SK-N-SH treated with all-trans-retinoic acid at 6 μM for 48 hours (cell line): ENCODE measurements at regions not wholly inside any gene's neighbourhood (a gene's known extent, or its start where the extent isn't known, plus 50 kb on each side); places are given as distances from the start of the nearest gene placed in this dataset.
"Not testable (repeated sequence)": the region's sequence is repeated elsewhere in the genome, so short reads cannot be mapped to it uniquely, and the experiment has no call there.

Source experiments
- ATAC-seq: fragments of 200-7000 bp; cut with Tn5 transposase; 3 replicates; pipeline ENCODE4 v1.9.1; 2020; ENCODE audit warnings: mild to moderate bottlenecking, moderate library complexity
- ARNTL ChIP-seq: fragments of 450-650 bp; formaldehyde crosslinking; IDR thresholded peaks from 2 replicates; pipeline ENCODE4 v1.5.0; 2020; ENCODE audit warnings: low read depth, mild to moderate bottlenecking, moderate library complexity, borderline replicate concordance
- BACH2 ChIP-seq: fragments of 250-450 bp; sonication (Bioruptor Pico); IDR thresholded peaks from 2 replicates; pipeline ENCODE4 v1.9.0; 2021; ENCODE audit warnings: mild to moderate bottlenecking, borderline replicate concordance
- CREB5 ChIP-seq: fragments of 250-450 bp; sonication (Bioruptor Pico); IDR thresholded peaks from 2 replicates; pipeline ENCODE4 v1.5.1; 2020; ENCODE audit warnings: low read depth, mild to moderate bottlenecking, moderate library complexity
- CSDC2 ChIP-seq: fragments of 250-450 bp; sonication (Bioruptor Pico); IDR thresholded peaks from 2 replicates; pipeline ENCODE4 v1.5.0; 2020; ENCODE audit warnings: mild to moderate bottlenecking, moderate library complexity
- ISL1 ChIP-seq: fragments of 250-450 bp; sonication (Bioruptor Pico); IDR thresholded peaks from 2 replicates; pipeline ENCODE4 v2.1.2; 2022; ENCODE audit warnings: mild to moderate bottlenecking, moderate library complexity
- PATZ1 ChIP-seq: fragments of 250-450 bp; sonication (Bioruptor Pico); IDR thresholded peaks from 2 replicates; pipeline ENCODE4 v1.8.0; 2020; ENCODE audit warnings: mild to moderate bottlenecking, moderate library complexity, borderline replicate concordance
- POU6F1 ChIP-seq: fragments of 250-450 bp; sonication (Bioruptor Pico); IDR thresholded peaks from 2 replicates; pipeline ENCODE4 v1.8.0; 2021; ENCODE audit warnings: low read depth, mild to moderate bottlenecking, moderate library complexity, borderline replicate concordance
- PPARA ChIP-seq: fragments of 250-450 bp; sonication (Bioruptor Pico); IDR thresholded peaks from 2 replicates; pipeline ENCODE4 v1.5.0; 2020; ENCODE audit warnings: mild to moderate bottlenecking, borderline replicate concordance
- RARB ChIP-seq: fragments of 250-450 bp; sonication (Bioruptor Pico); IDR thresholded peaks from 2 replicates; pipeline ENCODE4 v1.8.0; 2021; ENCODE audit warnings: mild to moderate bottlenecking, moderate library complexity
- SNAI2 ChIP-seq: fragments of 250-450 bp; sonication (Bioruptor Pico); IDR thresholded peaks from 2 replicates; pipeline ENCODE4 v1.5.0; 2020; ENCODE audit warnings: mild to moderate bottlenecking, moderate library complexity
- TCF4 ChIP-seq: fragments of 250-450 bp; sonication (Bioruptor Pico); IDR thresholded peaks from 2 replicates; pipeline ENCODE4 v1.8.0; 2021; ENCODE audit warnings: mild to moderate bottlenecking, moderate library complexity, borderline replicate concordance
- TOX ChIP-seq: fragments of 250-450 bp; sonication (Bioruptor Pico); IDR thresholded peaks from 2 replicates; pipeline ENCODE4 v1.8.0; 2021; ENCODE audit warnings: mild to moderate bottlenecking, moderate library complexity, borderline replicate concordance
- ZC3H10 ChIP-seq: fragments of 250-450 bp; sonication (Bioruptor Pico); IDR thresholded peaks from 2 replicates; pipeline ENCODE4 v1.5.1; 2021; ENCODE audit warnings: mild to moderate bottlenecking, moderate library complexity
- ZFP3 ChIP-seq: fragments of 250-450 bp; sonication (Bioruptor Pico); IDR thresholded peaks from 2 replicates; pipeline ENCODE4 v1.5.0; 2020; ENCODE audit warnings: mild to moderate bottlenecking, moderate library complexity
- ZFP30 ChIP-seq: fragments of 450-650 bp; formaldehyde crosslinking; IDR thresholded peaks from 2 replicates; pipeline ENCODE4 v1.5.0; 2022; ENCODE audit warnings: mild to moderate bottlenecking, moderate library complexity
- ZNF565 ChIP-seq: fragments of 450-650 bp; formaldehyde crosslinking; conservative IDR thresholded peaks from 2 replicates; pipeline ENCODE4 v1.5.0; 2020; ENCODE audit warnings: low read depth, mild to moderate bottlenecking, moderate library complexity
- ZNF70 ChIP-seq: fragments of 450-650 bp; formaldehyde crosslinking; IDR thresholded peaks from 2 replicates; pipeline ENCODE4 v1.5.0; 2020; ENCODE audit warnings: mild to moderate bottlenecking, moderate library complexity
- ZNF8 ChIP-seq: fragments of 450-650 bp; formaldehyde crosslinking; IDR thresholded peaks from 2 replicates; pipeline ENCODE4 v1.5.0; 2020; ENCODE audit warnings: mild to moderate bottlenecking, moderate library complexity
- TF ChIP-seq, protein P1 (sequence below): fragments of 250-450 bp; sonication (Bioruptor Pico); IDR thresholded peaks from 2 replicates; pipeline ENCODE4 v1.5.0; 2020; ENCODE audit warnings: mild to moderate bottlenecking, moderate library complexity

DNA sequence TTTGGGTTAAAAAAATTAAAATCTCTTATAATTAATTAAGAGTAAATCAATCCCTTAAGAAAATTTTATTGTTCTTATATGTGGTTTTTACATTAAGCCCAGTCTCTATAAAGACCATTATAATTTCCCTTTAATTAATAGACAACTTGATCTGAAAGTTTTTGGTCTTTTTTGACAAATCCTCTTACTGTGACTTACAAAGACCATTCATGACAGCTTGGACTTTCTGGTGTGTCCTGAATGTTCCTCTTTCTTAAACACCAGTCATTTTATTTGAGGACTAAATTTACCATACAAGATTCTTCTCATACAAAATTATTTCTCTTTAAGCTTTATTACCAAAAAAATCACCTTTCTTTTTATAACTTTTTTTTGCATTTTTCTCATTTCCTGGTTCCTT is 368.3 kb downstream of the ADGRD1 start (continued):
- no peak for TF ChIP-seq PATZ1
- no peak for TF ChIP-seq CSDC2 (CRISPR knock-in tag)

GRCh38 chr12:131322460-131322859 is 368.8 kb downstream of the ADGRD1 start:
- not testable (repeated sequence) for ATAC-seq

- ATAC-seq = no peak
- TF ChIP-seq ZNF70 (CRISPR knock-in tag) = no peak
- TF ChIP-seq ZNF8 = no peak
- no peak for TF ChIP-seq CSDC2 (CRISPR knock-in tag)
- TF ChIP-seq ARNTL (CRISPR knock-in tag) = no peak
- no peak for TF ChIP-seq ZC3H10 (CRISPR knock-in tag)
- TF ChIP-seq, protein P1, sequence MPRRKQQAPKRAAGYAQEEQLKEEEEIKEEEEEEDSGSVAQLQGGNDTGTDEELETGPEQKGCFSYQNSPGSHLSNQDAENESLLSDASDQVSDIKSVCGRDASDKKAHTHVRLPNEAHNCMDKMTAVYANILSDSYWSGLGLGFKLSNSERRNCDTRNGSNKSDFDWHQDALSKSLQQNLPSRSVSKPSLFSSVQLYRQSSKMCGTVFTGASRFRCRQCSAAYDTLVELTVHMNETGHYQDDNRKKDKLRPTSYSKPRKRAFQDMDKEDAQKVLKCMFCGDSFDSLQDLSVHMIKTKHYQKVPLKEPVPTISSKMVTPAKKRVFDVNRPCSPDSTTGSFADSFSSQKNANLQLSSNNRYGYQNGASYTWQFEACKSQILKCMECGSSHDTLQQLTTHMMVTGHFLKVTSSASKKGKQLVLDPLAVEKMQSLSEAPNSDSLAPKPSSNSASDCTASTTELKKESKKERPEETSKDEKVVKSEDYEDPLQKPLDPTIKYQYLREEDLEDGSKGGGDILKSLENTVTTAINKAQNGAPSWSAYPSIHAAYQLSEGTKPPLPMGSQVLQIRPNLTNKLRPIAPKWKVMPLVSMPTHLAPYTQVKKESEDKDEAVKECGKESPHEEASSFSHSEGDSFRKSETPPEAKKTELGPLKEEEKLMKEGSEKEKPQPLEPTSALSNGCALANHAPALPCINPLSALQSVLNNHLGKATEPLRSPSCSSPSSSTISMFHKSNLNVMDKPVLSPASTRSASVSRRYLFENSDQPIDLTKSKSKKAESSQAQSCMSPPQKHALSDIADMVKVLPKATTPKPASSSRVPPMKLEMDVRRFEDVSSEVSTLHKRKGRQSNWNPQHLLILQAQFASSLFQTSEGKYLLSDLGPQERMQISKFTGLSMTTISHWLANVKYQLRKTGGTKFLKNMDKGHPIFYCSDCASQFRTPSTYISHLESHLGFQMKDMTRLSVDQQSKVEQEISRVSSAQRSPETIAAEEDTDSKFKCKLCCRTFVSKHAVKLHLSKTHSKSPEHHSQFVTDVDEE (CRISPR knock-in tag) = no peak
- no peak for TF ChIP-seq ISL1
Measured at GRCh38 chr12:131323879-131324278, 370.2 kb downstream of the ADGRD1 start.

DNA sequence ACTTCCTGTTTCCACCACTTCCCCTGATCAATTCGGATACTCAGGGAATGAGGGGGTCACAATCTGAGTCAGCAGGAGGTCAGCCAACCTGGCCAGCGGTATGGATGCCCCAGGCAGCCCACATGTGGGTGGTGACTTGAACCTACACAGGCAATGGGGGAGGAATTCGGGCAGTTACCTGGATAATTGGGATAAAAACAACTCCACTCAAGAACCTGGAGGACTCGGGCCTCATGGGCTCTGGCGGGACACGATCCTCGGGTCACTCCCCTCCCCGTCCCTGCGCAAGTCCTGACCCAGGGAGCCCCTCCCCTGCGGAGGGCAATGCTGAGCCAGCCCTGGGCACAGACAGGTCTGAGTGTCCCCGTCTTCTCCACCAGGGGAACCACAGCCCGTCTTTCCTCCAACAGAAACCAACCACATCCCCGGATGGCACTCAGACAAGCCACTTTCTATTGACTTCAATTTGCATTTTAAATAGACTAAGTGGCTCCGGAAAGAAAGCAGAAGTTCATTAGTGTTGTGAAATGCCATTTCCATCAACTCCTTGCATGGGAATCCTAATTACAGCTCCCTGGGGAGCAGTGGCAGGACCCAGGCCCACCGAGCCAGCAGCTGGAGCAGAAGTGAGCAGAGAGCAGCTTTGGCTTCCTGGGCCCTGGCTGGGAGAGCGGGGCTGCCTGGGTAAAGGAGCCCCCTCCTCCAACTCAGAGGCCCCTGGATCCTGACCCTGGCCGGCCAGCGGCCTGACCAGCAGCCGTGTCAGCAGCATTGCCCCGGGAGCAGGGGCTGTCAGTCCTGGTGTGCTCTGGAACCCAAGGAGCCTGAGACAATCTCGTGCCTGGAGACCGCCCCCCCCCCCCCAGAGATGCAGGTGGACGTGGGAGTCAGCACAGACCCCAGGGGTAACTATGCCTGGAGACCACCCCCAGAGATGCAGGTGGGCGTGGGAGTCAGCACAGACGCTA is 374.1 kb downstream of the ADGRD1 start:
- ATAC-seq = no peak
- TF ChIP-seq CREB5 (CRISPR knock-in tag) (no peak), ZC3H10 (CRISPR knock-in tag) (no peak), POU6F1 (CRISPR knock-in tag) (no peak), RARB (CRISPR knock-in tag) (no peak), TCF4 (no peak), PATZ1 (no peak), ZNF70 (CRISPR knock-in tag) (no peak), ISL1 (no peak), PPARA (CRISPR knock-in tag) (no peak), ZFP30 (no peak), BACH2 (CRISPR knock-in tag) (no peak), SNAI2 (CRISPR knock-in tag) (no peak), ZNF565 (CRISPR knock-in tag) (no peak), ZFP3 (CRISPR knock-in tag) (no peak), ARNTL (CRISPR knock-in tag) (no peak), TOX (CRISPR knock-in tag) (no peak)
- TF ChIP-seq, protein P1 (CRISPR knock-in tag) = no peak

GRCh38 chr12:131328861-131329845 is 375.4 kb downstream of the ADGRD1 start:
- not testable (repeated sequence) for ATAC-seq
